ENCODE measurements at regions not wholly inside any gene's neighbourhood (a gene's known extent, or its start where the extent isn't known, plus 50 kb on each side); places are given as distances from the start of the nearest gene placed in this dataset.

DNA sequence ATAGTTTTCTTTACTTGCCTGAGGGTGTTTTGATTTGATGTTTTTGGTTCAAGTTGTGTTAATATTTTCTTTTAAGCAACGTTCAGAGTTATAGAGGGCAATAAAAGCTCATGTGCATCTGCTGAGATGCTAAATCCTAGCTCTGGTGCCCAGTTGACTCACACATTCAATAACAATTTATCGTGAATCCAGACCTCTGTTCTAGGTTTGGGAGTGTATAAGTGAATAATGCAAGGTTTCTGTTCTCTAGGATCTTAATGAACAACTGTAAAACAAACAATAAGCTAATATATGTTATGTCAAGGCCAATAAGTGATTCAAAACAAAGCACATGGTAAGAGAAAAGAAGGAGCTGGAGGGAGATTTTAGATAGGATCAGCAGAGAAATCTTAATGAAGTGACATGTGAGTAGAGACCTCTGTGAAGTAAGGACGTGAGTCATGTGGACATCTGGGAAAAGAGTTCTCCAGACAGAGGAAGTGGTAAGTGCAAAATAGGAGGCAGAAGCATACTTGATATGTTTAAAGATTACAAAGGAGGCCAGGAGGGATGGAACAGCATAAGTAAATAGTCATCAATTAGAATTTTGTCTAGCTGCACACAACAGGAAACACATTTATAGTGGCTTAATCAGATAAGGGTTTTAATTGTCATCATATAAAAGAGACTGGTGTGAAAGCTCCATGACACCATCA lies 278.5 kb upstream of the HTR2A start:
- DNase-seq (ENCODE audit: low spot score), result no peak

DNA sequence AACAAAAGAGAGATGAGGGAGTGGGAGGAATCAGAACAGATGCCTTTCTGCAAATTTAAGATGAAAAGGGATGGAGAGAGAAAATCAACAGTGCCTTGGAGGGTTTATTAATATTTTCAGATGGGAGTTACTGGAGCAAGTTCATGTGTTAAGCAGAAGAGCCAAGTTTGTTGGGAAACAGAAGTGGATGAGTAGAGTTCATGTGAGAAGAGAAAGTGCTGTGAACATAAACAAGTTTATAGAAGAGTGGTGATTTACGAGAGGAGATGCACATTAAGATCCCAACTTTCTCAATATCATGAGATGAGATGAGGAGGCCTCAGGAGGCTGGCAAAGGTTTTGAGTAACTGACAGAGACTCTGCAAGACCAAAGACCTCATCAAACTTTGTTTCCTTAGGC lies 274.1 kb upstream of the HTR2A start:
- DNase-seq (ENCODE audit: low spot score), result no peak

DNA sequence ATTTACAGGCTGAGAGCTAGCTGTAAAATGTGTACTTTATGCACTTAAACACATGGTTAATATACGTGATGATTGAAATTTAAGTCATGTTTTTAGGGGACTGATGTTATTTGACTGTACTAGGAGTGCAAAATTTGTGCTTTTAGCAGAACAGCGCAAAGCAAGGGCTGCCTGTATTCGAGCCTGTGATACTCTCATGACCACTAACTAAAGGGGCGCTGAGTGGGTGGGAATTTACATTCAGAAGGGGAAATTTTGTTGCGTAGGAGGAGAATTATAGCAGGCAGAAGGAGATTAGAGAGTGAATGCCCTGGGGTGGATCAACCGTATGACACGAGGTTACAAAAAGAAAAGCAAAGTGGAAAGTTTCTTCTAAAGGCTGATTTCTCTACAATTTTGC lies 271.8 kb upstream of the HTR2A start:
- no peak for DNase-seq (ENCODE audit: low spot score)

DNA sequence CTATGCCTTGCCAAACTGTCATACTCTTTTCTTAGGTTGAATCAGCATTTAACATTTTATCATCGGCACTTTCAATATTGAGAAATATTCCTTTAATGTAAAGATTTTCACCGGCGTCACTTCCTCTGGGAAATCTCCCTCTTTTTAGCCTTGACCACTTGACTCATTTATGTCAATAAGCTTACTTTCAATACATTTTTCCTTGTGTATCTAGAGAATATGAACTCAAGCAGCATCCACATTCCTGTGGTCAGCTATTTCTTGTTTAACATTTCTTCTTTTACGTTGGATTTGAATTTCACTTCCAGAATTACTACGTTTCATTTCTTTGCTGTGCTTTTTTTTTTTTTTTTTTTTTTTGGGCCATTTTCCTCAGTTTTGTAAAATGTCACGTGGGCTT lies 271.2 kb upstream of the HTR2A start:
- no peak for DNase-seq (ENCODE audit: low spot score)

DNA sequence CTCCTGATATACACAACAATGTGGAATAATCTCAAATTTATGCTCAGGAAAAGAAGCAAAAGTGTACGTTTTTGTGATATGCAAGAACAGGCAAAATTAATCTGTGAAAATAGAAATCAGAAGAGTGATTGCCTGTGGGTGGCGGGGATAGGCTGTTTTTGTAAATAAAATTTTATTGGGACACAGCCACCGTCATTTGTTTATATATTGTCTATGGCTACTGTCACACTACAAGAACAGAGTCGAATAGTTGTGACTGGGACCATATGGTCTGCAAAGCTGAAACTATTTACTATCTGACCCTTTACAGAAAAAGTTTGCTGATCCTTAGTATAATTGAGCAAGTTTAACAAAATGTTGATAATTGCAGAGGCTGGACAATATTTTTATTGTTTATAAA lies 269.5 kb upstream of the HTR2A start:
- DNase-seq (ENCODE audit: low spot score), result no peak

DNA sequence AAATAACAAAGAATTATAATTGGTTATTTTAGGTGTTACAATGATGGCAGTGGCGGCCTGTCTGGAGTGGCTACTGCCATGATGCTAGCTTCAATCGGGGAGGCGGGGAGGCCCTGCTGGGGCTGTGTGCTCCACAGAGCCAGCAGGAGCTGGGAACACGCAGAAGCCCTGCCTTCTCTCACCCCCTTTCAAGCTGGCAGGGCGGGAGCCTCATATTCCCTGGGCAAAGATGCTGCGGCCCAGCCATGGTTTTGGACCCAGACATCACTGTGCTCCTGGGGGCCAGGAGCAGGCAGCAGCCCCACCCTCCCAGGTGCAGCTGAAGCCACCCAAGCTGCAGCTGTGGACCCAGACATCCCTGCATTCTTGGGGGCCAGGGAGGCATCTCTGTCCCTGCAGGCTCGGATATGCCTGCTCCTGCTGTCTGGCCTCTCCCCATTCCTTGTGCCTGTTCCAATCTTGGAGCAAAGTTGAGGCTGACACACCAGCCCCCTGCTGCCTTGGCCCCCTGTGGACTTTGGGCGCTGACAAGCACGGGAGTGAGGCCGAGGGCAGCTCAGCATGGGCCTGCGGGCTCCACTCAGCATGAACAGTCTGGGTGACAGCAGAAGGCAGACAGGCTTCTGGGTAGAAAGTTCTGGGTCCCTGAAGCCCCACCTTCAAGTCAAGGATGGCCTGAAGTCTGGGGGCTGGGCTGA lies 263.1 kb upstream of the HTR2A start:
- no peak for DNase-seq (ENCODE audit: low spot score)

DNA sequence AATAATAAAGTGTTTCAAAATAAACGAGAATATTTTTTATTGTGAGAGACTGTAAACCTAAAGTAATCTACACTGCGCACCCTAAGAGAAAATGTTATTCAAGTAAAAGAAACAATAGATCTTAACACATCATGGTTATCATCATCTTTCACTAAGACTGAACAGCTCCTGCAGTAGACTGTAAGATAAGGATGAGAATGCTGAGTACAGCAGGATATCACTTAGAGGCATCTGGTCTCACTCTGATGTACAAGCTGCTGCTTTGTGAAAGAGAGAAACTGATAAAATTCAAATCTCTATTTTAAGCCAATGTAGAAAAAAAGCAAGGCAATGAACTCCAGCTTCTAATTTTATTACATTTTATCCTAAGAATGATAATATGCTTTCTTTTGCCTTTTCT lies 261.7 kb upstream of the HTR2A start:
- DNase-seq (ENCODE audit: low spot score), result no peak

DNA sequence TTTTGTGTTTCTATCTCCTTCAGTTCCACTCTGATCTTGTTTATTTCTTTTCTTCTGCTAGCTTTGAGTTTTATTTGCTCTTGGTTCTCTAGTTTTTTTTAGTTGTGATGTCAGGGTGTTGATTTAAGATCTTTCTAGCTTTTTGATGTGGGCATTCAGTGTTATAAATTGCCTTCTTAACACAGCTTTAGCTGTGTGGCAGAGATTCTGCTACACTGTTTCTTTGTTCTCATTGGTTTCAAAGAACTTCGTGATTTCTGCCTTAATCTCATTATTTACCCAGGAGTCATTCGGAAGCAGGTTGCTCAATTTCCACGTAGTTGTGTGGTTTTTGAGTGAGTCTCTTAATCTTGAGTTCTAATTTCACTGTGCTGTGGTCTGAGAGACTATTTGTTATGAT lies 251.7 kb upstream of the HTR2A start:
- no peak for DNase-seq (ENCODE audit: low spot score)

DNA sequence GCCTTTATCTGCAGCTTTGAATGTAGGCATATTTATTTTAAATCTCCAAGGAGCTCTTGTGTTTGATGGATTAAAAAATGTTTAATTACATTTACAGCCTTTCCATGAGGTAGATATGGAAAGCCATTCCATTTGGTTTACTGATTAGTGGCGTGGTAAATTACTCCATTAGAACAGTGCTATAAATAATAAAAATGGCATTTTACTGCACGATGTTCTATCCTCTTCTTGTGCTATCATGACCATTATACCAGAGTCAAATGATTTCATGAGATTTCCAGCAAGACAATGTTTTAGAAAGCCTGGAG lies 250.9 kb upstream of the HTR2A start:
- no peak for DNase-seq (ENCODE audit: low spot score)

DNA sequence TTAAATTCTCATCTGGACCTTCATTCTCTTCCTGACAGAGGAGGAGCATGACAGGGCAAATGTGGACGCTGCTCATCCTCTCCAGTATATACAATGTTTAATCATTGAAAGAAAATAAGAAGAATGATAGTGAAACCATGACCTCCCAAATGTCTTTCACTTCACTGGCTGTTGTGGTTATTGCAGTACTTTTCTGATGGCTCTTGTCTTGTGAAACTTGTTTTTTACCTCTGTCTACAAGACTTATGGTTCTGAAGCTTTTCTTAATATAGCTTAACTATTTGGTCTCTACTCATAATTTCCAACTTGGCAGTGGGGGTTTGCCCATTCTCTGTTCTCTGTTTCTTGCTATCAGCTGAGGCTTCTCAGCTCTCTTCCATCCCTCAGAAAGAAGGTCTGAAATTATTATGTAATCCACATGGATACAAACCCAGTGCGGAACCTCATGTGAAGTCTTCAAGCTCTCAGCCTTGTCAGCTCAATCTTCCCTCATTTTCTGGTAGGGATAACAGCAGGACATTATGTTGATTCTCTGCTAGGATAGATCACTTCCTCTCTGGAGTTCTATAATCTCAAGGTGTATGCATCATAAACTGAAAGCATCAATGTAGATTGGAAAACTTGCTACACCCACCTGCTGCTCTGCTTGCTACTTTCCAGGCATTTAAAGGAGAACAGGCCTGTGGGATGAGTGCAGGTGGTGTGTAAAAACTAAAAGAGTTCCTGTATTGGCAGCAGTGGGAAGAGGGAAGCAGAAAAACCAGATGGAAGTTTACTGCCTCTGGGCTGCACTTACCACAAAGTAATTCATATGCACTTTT lies 250.3 kb upstream of the HTR2A start:
- no peak for DNase-seq (ENCODE audit: low spot score)

DNA sequence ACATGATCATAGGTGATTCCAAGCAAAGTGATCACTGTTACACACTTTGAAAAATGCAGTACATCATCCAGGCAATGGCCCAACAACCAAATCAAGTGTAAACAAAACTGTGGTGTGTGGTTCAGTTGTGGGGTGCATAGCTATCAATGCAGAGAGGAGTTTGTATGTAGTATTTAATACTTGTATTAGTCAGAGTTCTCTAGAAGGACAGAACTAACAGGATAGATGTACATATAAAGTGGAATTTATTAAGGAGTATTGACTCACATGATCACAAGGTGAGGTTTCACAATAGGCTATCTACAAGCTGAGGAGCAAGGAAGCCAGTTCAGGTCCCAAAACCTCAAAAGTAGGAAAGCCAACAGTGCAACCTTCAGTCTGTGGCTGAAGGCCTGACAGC lies 249.3 kb upstream of the HTR2A start:
- DNase-seq (ENCODE audit: low spot score), result no peak

DNA sequence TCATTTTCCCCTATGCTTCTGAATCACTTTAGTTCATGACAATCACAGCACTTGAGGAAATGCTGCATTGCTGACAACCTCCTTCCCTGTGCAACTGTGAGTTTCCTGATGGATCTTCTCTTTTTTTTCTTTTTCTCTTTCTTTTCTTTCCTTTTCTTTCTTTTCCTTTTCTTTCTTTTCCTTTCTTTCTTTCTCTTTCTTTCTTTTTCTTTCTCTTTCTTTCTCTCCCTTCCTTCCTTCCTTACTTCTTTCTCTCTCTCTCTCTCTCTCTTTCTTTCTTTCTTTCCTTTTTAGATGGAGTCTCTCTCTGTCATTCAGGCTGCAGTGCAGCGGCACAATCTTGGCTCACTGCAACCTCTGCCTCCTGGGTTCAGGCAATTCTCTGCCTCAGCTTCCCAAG lies 247.9 kb upstream of the HTR2A start:
- no peak for DNase-seq (ENCODE audit: low spot score)

DNA sequence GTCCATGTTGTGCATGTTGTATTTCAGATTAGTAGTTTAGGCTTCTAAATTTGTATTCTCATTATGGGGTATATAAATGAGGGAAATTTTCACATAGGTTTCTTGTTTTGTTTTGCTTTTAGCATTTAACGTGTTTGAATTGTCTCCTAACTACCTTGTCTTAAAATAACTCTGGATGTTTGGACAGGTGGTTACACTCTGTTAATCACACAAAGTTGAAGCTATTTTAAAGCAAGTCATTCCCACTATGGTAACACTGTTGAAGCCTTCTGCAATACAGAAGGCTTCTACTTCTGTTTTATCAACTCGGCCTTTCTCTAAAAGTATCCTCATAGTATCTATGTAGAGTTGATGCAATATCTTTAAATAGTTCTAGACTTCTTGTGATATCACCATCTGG lies 245.3 kb upstream of the HTR2A start:
- no peak for DNase-seq (ENCODE audit: low spot score)

DNA sequence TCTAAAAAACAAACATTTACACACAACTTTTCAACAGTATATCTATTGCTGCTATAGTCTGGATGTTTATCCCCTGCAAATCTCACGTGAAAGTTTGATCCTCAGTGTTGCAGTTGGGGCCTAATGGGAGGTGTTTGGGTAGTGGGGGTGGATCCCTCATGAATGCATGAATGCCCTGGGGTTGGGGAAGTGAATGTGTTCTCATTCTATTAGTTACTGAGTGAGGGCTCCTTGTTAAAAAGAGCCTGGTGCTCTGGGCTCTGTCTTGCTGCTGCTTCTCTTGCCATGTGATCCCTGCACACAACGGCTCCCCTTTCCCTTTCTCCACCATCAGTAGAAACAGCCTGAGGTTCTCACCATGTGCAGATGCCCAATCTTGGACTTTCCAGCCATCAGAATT lies 242.7 kb upstream of the HTR2A start:
- no peak for DNase-seq (ENCODE audit: low spot score)

DNA sequence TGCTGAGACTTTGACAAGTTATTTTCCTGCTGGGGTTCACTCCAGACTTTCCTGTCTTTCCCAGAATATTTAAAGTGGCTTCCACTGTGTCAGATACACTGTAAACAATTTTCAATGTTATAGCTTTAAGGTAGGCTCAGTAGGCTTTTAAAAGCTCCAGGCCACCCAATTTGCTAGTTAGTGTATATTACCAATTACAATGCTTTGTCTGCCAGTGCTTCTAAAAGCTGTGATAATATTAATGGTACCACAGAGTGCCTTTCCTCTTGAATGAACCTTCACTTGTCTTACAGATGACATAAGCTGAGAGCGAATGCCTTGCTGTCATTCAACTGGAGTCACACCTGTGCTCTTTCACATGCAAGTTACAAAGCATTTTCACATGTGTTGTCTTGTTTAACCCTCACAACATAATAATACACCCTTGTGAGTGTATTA lies 239.7 kb upstream of the HTR2A start:
- DNase-seq (ENCODE audit: low spot score), result no peak

DNA sequence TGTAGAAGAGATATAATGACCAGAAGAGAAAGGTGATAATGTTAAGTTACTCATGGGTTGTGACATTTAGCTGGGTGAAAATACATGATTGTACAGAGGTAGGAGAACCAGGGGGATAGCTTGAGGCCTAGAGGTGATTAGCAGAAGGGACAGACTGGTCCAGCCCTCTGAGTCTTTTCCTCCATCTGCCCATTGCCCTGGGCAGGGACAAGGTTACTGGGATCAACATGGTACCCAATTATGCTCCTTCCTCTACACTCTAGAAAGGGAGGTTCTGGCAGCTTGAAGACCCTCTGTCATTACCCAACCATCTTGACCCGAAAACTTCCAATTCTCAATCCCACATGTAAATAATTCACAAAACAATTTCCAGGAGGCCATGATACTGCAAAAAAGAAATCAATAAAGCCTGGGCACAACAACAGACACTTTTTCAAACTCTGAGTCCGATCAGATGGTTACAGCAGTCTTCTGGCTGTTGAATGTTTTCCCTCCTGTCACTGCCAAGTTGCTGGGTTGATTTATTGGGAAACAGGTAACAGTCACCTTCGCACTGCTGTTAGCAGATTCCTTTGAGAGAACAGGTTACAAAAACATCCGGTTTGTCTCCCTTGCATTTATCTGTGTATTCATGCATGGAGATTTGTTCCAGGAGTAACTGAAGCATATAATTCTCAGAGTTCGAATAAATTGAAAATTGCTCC lies 239.1 kb upstream of the HTR2A start:
- DNase-seq (ENCODE audit: low spot score), result no peak

DNA sequence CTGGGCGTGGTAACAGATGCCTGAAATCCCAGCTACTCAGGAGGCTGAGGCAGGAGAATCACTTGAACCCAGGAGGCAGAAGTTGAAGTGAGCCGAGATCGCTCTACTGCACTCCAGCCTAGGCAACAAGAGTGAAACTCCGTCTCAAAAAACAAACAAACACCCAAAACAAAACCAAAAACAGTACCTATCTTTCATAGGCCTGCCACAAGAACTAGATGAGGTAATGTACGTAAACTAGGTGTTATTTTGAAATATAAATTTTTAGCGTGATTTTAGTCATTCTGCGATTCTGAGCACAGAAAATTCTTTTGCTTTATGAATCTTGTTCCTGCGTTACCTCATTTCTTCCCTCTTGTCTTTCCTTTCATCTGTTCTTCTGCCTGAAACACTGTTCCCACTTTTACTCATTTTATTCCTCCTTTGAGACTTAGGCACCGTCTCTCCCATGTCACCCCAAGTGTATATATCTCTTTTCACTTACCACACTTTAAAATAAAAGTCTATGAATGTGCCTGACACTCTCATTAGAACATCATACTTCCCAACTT lies 238.2 kb upstream of the HTR2A start:
- no peak for DNase-seq (ENCODE audit: low spot score)

DNA sequence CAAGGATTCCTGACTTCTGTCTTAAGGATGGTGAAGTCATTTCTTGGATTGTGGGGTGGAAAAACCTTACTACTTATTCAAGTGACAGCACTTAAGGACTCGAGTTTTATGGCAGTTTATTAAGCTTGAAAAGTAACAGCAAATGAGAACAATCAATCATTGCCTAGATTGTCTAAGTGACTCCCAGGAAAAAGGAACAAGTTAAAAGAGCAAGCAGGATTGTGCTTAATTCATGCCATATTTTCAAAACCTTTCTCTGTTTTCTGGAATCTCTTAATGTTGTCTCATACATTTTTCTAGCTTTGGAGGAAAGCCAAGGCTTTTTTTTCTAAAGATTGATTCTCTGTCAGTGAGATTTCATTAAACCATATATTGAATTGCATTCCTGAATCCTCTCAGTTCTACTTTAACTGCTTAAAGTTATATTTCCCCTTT lies 236.2 kb upstream of the HTR2A start:
- no peak for DNase-seq (ENCODE audit: low spot score)

DNA sequence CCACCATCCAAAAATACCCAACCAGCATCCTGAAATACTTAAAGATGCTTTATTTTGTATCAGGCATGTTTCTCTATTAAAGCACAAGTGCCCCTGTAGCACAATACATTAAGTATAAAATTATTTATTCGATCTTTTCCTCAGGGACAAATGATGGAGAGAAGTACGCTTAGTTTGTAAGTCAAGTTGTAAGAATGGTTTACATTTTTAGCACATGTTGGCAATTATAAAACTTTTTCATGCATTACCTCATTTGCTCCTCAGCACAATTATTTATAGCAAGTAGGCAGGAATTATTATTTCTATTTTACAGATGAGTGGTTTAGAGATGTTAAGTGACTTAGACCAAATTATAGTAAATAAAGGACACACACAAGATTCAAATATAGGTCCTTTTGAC lies 232.6 kb upstream of the HTR2A start:
- no peak for DNase-seq (ENCODE audit: low spot score)

DNA sequence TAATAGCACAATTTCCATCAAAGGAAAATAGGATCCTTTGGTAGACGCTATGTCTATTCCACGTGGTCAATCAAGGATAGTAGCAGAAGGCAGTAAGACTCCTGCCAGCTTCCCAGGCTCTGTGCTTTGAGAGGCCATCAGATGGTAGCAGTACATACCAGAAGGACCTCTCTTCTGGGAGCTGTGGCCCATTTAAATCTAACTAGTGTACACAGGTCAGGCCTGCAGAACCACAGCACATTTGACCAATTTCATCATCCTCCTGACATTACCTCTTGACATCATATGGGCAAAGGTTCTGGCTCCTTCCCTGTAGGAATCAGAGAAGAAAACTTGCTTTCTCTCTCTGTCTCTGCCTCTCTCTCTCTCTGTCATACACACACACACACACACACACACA lies 229.6 kb upstream of the HTR2A start:
- DNase-seq (ENCODE audit: low spot score), result no peak

DNA sequence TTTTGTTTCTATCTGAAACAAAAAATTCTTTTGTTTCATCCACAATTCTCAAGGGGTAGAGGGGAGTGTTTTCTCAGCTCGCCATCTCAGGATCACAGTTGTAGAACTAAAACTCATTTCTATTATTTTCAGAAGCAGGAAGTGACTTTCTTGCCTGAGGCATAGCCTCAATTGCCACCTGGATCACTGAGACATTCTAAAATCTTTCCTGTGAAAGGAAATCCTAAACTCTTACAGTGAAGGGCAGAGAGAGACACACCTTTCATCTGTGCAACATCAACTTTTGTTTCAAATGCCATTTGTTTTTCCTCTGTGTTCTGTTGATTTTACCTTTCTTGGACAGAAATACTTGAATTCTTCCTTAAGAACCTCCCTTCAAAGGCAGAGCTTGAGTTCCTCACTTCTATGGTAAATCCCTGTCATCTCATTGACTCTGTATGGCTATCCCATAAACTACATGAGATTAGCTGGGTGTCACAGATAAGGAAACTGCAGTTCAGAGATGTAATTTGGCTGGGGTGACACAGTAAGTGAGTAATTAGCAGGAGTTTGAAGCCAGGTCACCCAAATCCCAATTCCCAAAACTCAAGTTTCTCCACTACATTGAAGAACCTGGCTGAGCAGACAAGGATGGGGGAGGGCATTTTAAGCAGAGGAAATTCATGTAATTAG lies 224.4 kb upstream of the HTR2A start:
- DNase-seq (ENCODE audit: low spot score), result no peak

DNA sequence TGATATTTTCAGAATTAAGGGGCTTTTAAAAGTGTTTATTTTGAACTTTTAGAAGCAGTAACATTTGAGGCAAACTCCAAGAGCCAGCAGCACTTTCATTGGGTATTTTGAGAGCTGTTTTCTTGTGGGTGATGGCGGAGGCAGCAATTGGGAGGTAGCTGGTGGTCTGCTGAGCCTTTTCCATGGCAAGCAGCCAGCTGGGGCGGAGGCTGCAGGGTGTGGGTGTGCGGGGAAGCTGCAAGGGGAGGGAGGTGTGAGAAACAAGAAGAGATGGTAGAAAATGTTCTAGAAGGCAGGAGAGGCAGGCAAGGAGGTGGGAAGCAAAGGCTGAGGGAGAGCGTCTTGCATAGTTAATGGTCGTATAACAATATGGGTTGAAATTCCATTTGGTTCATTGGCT lies 223.4 kb upstream of the HTR2A start:
- no peak for DNase-seq (ENCODE audit: low spot score)

Data from HuH-7 (cell line).